Panc1 (cell line): ENCODE measurements at regions not wholly inside any gene's neighbourhood (a gene's known extent, or its start where the extent isn't known, plus 50 kb on each side); places are given as distances from the start of the nearest gene placed in this dataset.

Experiments
- POLR2AphosphoS5 ChIP-seq: IDR thresholded peaks from 2 replicates; pipeline ENCODE4 v1.6.1; 2012; ENCODE audit warnings: mild to moderate bottlenecking, low read depth, low read length, moderate library complexity
- TF ChIP-seq, protein P1 (sequence below), 2 experiments: IDR thresholded peaks; 2 replicates each; pipeline ENCODE4 v1.6.1; 2011 to 2012; ENCODE audit warnings: low read depth in 2 of 2, control low read depth in 1 of 2, low read length in 1 of 2, mild to moderate bottlenecking in 1 of 2, moderate library complexity in 1 of 2; ENCODE audit not compliant: insufficient read depth in 1 of 2

DNA sequence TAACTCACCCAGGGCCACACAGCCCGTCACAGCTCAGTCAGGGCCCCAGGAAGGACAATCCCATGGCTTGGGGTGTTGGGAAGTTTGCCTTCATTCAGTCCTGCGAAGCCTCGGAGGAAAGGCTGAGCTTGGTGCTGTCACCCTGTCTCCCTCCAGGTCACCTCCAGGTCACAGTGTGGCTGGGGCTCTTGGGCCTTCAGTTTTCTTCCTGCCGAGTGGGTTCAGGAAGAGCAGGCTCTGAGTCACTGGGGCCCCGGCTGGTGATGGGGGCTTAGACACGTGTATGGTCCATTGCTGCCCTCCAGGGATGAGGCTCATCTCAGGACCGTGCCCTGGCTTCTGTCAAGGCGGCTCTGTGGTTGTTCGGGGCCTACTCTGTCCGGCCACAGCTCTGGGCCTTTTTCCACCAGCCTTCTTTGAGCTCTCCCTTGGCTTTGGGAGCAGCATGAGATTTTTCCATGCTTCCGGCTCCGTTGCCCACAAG is 118.6 kb downstream of the INHBB start:
- TF ChIP-seq POLR2AphosphoS5: no peak
- TF ChIP-seq, protein P1, sequence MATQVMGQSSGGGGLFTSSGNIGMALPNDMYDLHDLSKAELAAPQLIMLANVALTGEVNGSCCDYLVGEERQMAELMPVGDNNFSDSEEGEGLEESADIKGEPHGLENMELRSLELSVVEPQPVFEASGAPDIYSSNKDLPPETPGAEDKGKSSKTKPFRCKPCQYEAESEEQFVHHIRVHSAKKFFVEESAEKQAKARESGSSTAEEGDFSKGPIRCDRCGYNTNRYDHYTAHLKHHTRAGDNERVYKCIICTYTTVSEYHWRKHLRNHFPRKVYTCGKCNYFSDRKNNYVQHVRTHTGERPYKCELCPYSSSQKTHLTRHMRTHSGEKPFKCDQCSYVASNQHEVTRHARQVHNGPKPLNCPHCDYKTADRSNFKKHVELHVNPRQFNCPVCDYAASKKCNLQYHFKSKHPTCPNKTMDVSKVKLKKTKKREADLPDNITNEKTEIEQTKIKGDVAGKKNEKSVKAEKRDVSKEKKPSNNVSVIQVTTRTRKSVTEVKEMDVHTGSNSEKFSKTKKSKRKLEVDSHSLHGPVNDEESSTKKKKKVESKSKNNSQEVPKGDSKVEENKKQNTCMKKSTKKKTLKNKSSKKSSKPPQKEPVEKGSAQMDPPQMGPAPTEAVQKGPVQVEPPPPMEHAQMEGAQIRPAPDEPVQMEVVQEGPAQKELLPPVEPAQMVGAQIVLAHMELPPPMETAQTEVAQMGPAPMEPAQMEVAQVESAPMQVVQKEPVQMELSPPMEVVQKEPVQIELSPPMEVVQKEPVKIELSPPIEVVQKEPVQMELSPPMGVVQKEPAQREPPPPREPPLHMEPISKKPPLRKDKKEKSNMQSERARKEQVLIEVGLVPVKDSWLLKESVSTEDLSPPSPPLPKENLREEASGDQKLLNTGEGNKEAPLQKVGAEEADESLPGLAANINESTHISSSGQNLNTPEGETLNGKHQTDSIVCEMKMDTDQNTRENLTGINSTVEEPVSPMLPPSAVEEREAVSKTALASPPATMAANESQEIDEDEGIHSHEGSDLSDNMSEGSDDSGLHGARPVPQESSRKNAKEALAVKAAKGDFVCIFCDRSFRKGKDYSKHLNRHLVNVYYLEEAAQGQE (IDR thresholded peaks at IDR 0.05; ENCODE audit: insufficient read depth in 1 of 2, low read depth in 2 of 2, low read length in 1 of 2): no peak
